ENCODE measurements at regions not wholly inside any gene's neighbourhood (a gene's known extent, or its start where the extent isn't known, plus 50 kb on each side); places are given as distances from the start of the nearest gene placed in this dataset.

GRCh38 chr2:13533524-13533922 lies 816.8 kb downstream of the TRIB2 start:
- ATAC-seq (ENCODE audit: low FRiP score) (no peak), DNase-seq (ENCODE audit: low spot score) (no peak)
- TF ChIP-seq CTCF (IDR thresholded peaks at IDR 0.05): no peak

GRCh38 chr2:13536941-13537340 lies 820.2 kb downstream of the TRIB2 start:
- no peak for TF ChIP-seq CTCF (IDR thresholded peaks at IDR 0.05)
- no peak for DNase-seq (ENCODE audit: low spot score)
- no peak for ATAC-seq (ENCODE audit: low FRiP score)

GRCh38 chr2:13537771-13538349 lies 821.1 kb downstream of the TRIB2 start:
- ATAC-seq (ENCODE audit: low FRiP score) (no peak), DNase-seq (ENCODE audit: low spot score) (no peak)
- no peak for TF ChIP-seq CTCF (IDR thresholded peaks at IDR 0.05)

GRCh38 chr2:13539296-13539695 lies 822.6 kb downstream of the TRIB2 start:
- DNase-seq (ENCODE audit: low spot score) (no peak), ATAC-seq (ENCODE audit: low FRiP score) (no peak)
- no peak for TF ChIP-seq CTCF (IDR thresholded peaks at IDR 0.05)

- DNase-seq (ENCODE audit: low spot score) (no peak), ATAC-seq (ENCODE audit: low FRiP score) (no peak)
- TF ChIP-seq CTCF (IDR thresholded peaks at IDR 0.05): no peak
These were observed 825.3 kb downstream of the TRIB2 start for GRCh38 chr2:13542061-13542460.

GRCh38 chr2:13542642-13543041 lies 825.9 kb downstream of the TRIB2 start:
- no peak for ATAC-seq (ENCODE audit: low FRiP score)
- TF ChIP-seq CTCF (IDR thresholded peaks at IDR 0.05): no peak

GRCh38 chr2:13543550-13543949 lies 826.8 kb downstream of the TRIB2 start:
- no peak for ATAC-seq (ENCODE audit: low FRiP score)
- no peak for DNase-seq (ENCODE audit: low spot score)
- TF ChIP-seq CTCF (IDR thresholded peaks at IDR 0.05): no peak

More at GRCh38 chr2:13542642-13543041, 825.9 kb downstream of the TRIB2 start:
- no peak for DNase-seq (ENCODE audit: low spot score)

Data from omental fat pad (tissue), 3 donors.